Right cardiac atrium (tissue), 5 donors: ENCODE measurements at regions not wholly inside any gene's neighbourhood (a gene's known extent, or its start where the extent isn't known, plus 50 kb on each side); places are given as distances from the start of the nearest gene placed in this dataset.

Source experiments
- ATAC-seq, 2 donors: fragments of 200-7000 bp; cut with Tn5 transposase; one replicate each; pipeline versions ENCODE4 v1.8.0 to v1.9.1; 2020; ENCODE audit warnings: moderate library complexity in 2 of 2, mild to moderate bottlenecking in 1 of 2
- DNase-seq, 3 donors: peaks; one replicate each; pipeline ENCODE4 v3.0.0-alpha.2; 2020
- H3K27ac ChIP-seq: one replicate; pipeline ENCODE4 v1.5.1; 2013; ENCODE audit warnings: mild to moderate bottlenecking, low read length, control low read depth, moderate library complexity
- H3K27me3 ChIP-seq: one replicate; pipeline ENCODE4 v1.6.1; 2013; ENCODE audit not compliant: control insufficient read depth, insufficient read depth
- H3K4me1 ChIP-seq: one replicate; pipeline ENCODE4 v1.6.1; 2013; ENCODE audit warnings: low read length; ENCODE audit not compliant: control insufficient read depth, insufficient read depth
- H3K4me3 ChIP-seq: one replicate; pipeline ENCODE4 v1.5.1; 2013; ENCODE audit warnings: low read length, control low read depth
- H3K9me3 ChIP-seq: one replicate; pipeline ENCODE4 v1.6.1; 2013; ENCODE audit warnings: low read length; ENCODE audit not compliant: control insufficient read depth
- WGBS: extraction: QIAGEN DNeasy Blood & Tissue Kit; methylation state at CpG from one replicate; pipeline ENCODE4 v1.1.7; 2013; 5-methylcytosine and 5-hydroxymethylcytosine counted together
- intact Hi-C, 4 donors: fragments of 100-400 bp; cut with DNase I; formaldehyde crosslinking; loops; one replicate each; pipeline versions ENCODE4 v1.11.0 to v1.14.0; 2022 to 2023
- donor health status: healthy with polysubstance abuse.
- donor health status: DM: no; HTN: yes; CAD: no.
- donor health status: DM: no; HTN: no; CAD: no.
- donor health status: DM: no; HTN: yes; CAD: no; lungs with severe emphysema.
- donor health status: DM: yes; HTN: yes; CAD: no.

- Histone ChIP-seq H3K9me3 (no peaks in the 10 kb centered on the region), H3K27me3 (no peaks in the 10 kb centered on the region), H3K4me1 (no peaks in the 10 kb centered on the region), H3K27ac (no peak overlapping the region), H3K4me3 (no peak overlapping the region)
- ATAC-seq: no peak
- 66% methylated on average over 1 of the region's 1 CpG for WGBS
- DNase-seq: no peak
- intact Hi-C loops: no loop called here
These were observed 55.3 kb upstream of the NOL4 start for GRCh38 chr18:34280000-34280399.

GRCh38 chr18:34280653-34281052, 55.9 kb upstream of the NOL4 start:
- 76% methylated on average over 4 of the region's 4 CpGs for WGBS
- Histone ChIP-seq H3K9me3 (no peaks in the 10 kb centered on the region), H3K4me3 (no peak overlapping the region), H3K27me3 (no peaks in the 10 kb centered on the region), H3K4me1 (no peaks in the 10 kb centered on the region), H3K27ac (no peak overlapping the region)
- intact Hi-C loops: no loop called here
- DNase-seq: no peak
- no peak for ATAC-seq

GRCh38 chr18:34281290-34281689, 56.6 kb upstream of the NOL4 start:
- Histone ChIP-seq H3K4me1 (no peaks in the 10 kb centered on the region), H3K27ac (no peak overlapping the region), H3K9me3 (no peaks in the 10 kb centered on the region), H3K4me3 (no peak overlapping the region), H3K27me3 (no peaks in the 10 kb centered on the region)
- WGBS: 63% methylated on average over 2 of the region's 2 CpGs
- no peak for DNase-seq
- no peak for ATAC-seq
- intact Hi-C loops: no loop called here

- DNase-seq (no peak), ATAC-seq (no peak)
- H3K27me3 ChIP-seq: no peaks in the 10 kb centered on the region
- H3K4me1 ChIP-seq: no peaks in the 10 kb centered on the region
- no peaks in the 10 kb centered on the region for H3K9me3 ChIP-seq
- WGBS: 78% methylated on average over 3 of the region's 3 CpGs
- no peak overlapping the region for H3K4me3 ChIP-seq
- intact Hi-C loops: no loop called here
- H3K27ac ChIP-seq: no peak overlapping the region
These were observed 57.0 kb upstream of the NOL4 start for GRCh38 chr18:34281722-34282121.

GRCh38 chr18:34283506-34283905, 58.8 kb upstream of the NOL4 start:
- ATAC-seq: no peak
- no peak for DNase-seq
- 66% methylated on average over 1 of the region's 1 CpG for WGBS
- Histone ChIP-seq H3K9me3 (no peaks in the 10 kb centered on the region), H3K4me3 (no peak overlapping the region), H3K27ac (no peak overlapping the region), H3K27me3 (no peaks in the 10 kb centered on the region), H3K4me1 (no peaks in the 10 kb centered on the region)
- intact Hi-C loops: no loop called here

- intact Hi-C loops: no loop called here
- Histone ChIP-seq H3K4me1 (no peaks in the 10 kb centered on the region), H3K27ac (no peak overlapping the region), H3K9me3 (no peaks in the 10 kb centered on the region), H3K4me3 (no peak overlapping the region), H3K27me3 (no peaks in the 10 kb centered on the region)
- ATAC-seq (no peak), DNase-seq (no peak)
These were observed 63.1 kb upstream of the NOL4 start for GRCh38 chr18:34287825-34288224.

- no peak for ATAC-seq
These were observed 67.9 kb upstream of the NOL4 start for GRCh38 chr18:34292594-34292993.

GRCh38 chr18:34297287-34297686, 72.6 kb upstream of the NOL4 start:
- Histone ChIP-seq H3K9me3 (no peaks in the 10 kb centered on the region), H3K27ac (no peak overlapping the region), H3K4me3 (no peak overlapping the region), H3K27me3 (no peaks in the 10 kb centered on the region), H3K4me1 (no peaks in the 10 kb centered on the region)
- no peak for DNase-seq
- ATAC-seq: no peak
- intact Hi-C loops: no loop called here

More at GRCh38 chr18:34292594-34292993, 67.9 kb upstream of the NOL4 start:
- intact Hi-C loops: no loop called here
- DNase-seq: no peak
- 56% methylated on average over 2 of the region's 2 CpGs for WGBS
- Histone ChIP-seq H3K4me3 (no peak overlapping the region), H3K4me1 (no peaks in the 10 kb centered on the region), H3K27ac (no peak overlapping the region), H3K9me3 (no peaks in the 10 kb centered on the region), H3K27me3 (no peaks in the 10 kb centered on the region)

GRCh38 chr18:34299828-34300227, 75.1 kb upstream of the NOL4 start:
- Histone ChIP-seq H3K4me1 (no peaks in the 10 kb centered on the region), H3K4me3 (no peak overlapping the region), H3K27ac (no peak overlapping the region), H3K27me3 (no peaks in the 10 kb centered on the region), H3K9me3 (no peaks in the 10 kb centered on the region)
- ATAC-seq (no peak), DNase-seq (no peak)
- 79% methylated on average over 3 of the region's 3 CpGs for WGBS
- intact Hi-C loops: no loop called here

GRCh38 chr18:34311468-34311867, 86.8 kb upstream of the NOL4 start:
- intact Hi-C loops: no loop called here
- no peak for ATAC-seq
- Histone ChIP-seq H3K27ac (no peak overlapping the region), H3K4me3 (no peak overlapping the region), H3K9me3 (no peaks in the 10 kb centered on the region), H3K4me1 (no peaks in the 10 kb centered on the region), H3K27me3 (no peaks in the 10 kb centered on the region)
- 40% methylated on average over 1 of the region's 1 CpG for WGBS
- no peak for DNase-seq

GRCh38 chr18:34314847-34315246, 90.1 kb upstream of the NOL4 start:
- DNase-seq: no peak
- Histone ChIP-seq H3K4me3 (no peak overlapping the region), H3K9me3 (no peaks in the 10 kb centered on the region), H3K27me3 (no peaks in the 10 kb centered on the region), H3K4me1 (no peaks in the 10 kb centered on the region), H3K27ac (no peak overlapping the region)
- intact Hi-C loops: no loop called here
- ATAC-seq: no peak
- 77% methylated on average over 4 of the region's 4 CpGs for WGBS

GRCh38 chr18:34315591-34316352, 91.1 kb upstream of the NOL4 start:
- no peaks in the 10 kb centered on the region for H3K9me3 ChIP-seq
- intact Hi-C loops: no loop called here
- ATAC-seq (no peak), DNase-seq (no peak)
- 84% methylated on average over 6 of the region's 6 CpGs for WGBS
- no peak overlapping the region for H3K4me3 ChIP-seq
- H3K27me3 ChIP-seq: no peaks in the 10 kb centered on the region
- H3K27ac ChIP-seq: no peak overlapping the region
- no peaks in the 10 kb centered on the region for H3K4me1 ChIP-seq
